ENCODE measurements at regions not wholly inside any gene's neighbourhood (a gene's known extent, or its start where the extent isn't known, plus 50 kb on each side); places are given as distances from the start of the nearest gene placed in this dataset.
A peak's percentile ranks its signal among the peaks of the same experiment; 100 is the strongest.

DNA sequence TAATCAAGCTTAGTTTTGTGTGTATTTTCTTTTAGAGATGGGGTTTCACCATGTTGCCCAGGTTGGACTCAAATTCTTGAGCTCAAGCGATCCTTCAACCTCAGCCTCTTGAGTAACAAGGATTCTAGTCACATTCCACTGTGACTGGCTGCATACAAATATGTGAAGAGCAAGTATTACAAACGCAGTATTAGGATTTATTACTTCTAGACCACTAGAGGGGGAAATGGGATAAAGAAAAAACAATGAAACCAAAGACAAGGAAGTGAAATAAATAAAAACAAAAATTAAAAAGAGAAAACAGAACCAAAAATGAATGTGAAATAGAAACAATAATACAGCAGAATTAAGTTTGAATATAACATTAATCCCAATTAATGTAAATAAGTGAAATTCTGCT, 308.7 kb downstream of the ANKRD30A start:
- Histone ChIP-seq H3K27ac (no peak overlapping the region), H3K36me3 (ENCODE audit: low read depth, missing control alignments) (no peaks in the 10 kb centered on the region), H3K4me3 (no peak overlapping the region), H3K4me1 (no peaks in the 10 kb centered on the region), H3K27me3 (no peaks in the 10 kb centered on the region), H3K9me3 (no peaks in the 10 kb centered on the region)
- no peak for DNase-seq
- intact Hi-C loops (cut with DNase I; ENCODE audit: low total_unique reads) = no loop called here
- TF ChIP-seq, protein P1, sequence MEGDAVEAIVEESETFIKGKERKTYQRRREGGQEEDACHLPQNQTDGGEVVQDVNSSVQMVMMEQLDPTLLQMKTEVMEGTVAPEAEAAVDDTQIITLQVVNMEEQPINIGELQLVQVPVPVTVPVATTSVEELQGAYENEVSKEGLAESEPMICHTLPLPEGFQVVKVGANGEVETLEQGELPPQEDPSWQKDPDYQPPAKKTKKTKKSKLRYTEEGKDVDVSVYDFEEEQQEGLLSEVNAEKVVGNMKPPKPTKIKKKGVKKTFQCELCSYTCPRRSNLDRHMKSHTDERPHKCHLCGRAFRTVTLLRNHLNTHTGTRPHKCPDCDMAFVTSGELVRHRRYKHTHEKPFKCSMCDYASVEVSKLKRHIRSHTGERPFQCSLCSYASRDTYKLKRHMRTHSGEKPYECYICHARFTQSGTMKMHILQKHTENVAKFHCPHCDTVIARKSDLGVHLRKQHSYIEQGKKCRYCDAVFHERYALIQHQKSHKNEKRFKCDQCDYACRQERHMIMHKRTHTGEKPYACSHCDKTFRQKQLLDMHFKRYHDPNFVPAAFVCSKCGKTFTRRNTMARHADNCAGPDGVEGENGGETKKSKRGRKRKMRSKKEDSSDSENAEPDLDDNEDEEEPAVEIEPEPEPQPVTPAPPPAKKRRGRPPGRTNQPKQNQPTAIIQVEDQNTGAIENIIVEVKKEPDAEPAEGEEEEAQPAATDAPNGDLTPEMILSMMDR (IDR thresholded peaks at IDR 0.05) = peak in 2 of 3 experiments; percentile 10 to 14
- TF ChIP-seq POLR2A (IDR thresholded peaks at IDR 0.05) = no peak
- 45 to 67% methylated on average over 2 of the region's 2 CpGs for WGBS, 2 donors
